HG03342 (cell line): ENCODE measurements at regions not wholly inside any gene's neighbourhood (a gene's known extent, or its start where the extent isn't known, plus 50 kb on each side); places are given as distances from the start of the nearest gene placed in this dataset.

Experiments used
- ATAC-seq: cut with Tn5 transposase; IDR thresholded peaks from one replicate; pipeline ENCODE4 v1.9.1; 2021; ENCODE audit warnings: mild to moderate bottlenecking, moderate library complexity; ENCODE audit not compliant: unreplicated experiment

DNA sequence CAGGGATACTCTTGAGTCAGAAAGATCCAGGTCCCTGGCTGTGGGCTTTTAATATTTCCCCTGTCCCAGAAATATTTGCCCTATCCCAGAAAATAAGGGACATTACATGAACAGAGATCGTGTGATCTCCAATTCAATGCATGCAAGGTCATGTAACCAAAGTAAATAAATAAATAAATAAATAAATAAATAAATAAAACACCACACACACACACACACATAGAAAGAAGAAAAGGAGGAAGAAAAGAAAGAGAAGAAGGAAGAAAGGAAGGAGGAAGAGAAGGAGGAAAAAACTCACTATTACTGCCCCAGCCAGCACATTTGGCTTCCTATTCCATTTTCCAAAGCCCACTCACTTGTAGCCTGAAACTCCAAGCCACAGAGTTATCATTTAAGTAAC, 117.9 kb upstream of the CFAP20DC start:
- ATAC-seq: no peak

DNA sequence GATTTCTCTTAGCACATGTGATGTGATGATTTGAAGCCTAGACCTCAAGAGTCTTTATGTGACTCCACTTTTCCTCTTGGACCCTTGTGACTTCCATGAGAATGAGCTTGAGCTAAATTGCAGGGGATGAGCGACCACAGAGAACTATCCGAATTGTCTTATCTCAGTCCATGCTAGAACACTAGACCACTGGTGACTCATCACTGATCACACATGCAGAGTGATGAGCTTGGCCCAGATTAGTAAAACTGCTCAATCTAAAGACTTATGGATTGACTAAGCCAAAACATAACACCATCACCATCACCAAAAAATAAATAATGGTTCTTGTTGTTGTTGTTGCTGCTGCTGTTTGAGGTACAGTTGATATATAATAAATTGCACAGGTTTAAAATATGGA, 114.1 kb upstream of the CFAP20DC start:
- no peak for ATAC-seq

DNA sequence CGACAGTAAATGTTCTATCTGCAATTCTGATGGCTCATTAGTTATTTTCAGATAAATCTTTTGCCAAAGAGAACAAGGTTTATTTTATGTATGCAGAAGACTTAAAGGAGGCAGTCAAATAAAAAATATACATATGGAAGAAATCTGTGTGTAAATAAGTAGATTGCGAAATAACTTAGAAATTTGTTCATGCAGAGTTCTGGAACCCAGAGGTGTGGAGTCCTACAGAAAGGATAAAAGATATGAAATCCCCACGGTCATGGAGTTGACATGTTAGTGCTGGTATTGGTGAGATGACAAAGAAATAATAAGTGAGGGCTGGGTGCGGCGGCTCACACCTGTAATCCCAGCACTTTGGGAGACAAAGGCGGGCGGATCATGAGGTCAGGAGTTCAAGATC, 111.2 kb upstream of the CFAP20DC start:
- ATAC-seq: no peak

DNA sequence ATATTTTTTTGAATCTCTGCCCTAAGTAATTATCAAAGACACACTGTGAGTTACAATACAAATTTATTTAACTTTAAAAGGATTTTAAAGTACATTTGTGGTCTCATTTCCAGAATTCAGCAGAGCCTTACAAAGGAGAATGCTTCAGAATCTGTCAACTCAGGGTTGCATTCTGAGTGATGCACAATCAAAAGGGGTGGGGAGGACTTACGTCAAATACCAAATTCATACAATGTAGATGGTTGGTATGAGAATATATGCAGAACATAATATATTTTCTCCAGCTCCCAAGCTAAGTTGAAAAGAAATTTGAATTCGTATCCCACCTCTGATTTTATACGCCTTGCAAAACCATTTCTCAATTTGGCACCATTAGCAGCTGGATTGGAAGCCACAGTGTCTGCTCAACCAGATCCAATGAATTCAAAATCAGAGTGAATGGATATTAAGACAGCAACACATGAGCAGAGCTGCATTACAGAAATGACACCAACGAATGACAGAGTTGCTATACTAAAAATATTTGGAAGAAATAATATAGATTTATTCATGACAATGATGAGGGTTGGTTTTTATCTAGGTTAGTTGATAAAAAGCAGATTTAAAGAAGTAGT, 110.4 kb upstream of the CFAP20DC start:
- no peak for ATAC-seq

DNA sequence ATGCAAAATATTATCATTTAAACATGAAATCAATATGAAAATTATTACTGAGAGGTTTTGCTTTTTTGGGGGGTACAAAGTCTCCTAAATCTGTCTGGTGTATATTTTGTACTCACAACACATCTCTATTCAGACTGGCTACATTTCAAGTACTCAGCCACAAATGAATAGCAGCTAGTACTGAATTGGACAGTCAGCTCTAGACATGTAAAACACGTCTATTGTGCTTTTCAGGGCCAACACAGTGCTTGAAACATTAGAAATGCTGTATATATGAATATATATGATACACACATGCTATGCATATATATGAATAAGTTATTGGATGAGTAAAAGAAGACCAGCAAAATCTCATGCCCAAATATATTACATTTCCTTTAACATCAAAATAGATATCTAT, 103.8 kb upstream of the CFAP20DC start:
- no peak for ATAC-seq

DNA sequence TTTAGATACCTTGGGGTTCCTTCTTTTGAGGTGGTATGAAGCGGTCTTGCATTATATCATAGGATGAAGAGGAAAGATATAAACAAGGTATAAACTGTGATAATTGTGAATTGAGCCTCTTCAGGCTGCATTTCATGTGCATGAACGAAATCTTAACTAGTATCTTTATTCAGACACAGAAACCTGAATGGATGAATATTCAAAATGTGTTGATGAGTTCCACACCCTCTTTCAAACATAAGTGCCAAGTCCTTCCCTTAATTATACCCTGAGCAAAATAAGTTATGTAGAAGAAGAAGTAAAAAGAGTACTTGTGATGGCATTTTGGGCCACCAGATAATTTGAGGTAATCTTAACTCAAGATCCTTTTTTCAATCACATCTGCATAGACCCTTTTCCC, 103.1 kb upstream of the CFAP20DC start:
- ATAC-seq: no peak

DNA sequence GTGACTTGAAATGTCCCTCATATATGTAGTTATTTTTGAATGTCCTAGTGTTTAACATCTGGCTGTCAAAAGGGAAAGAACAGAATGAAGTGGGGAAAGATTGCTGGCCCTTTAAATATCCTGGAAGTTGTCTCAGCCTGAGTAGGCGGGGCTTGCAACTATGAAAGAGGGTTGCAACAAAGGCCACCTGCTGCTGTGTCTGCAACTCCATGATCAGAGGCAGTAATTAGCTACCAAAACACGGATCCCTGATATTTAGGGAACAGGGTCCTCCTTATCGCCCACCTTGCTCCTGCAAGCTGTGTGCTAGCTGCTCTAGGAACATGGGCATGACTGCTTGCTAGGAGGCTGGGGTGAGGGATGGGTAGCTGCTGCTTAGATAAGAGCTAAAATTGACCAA, 100.2 kb upstream of the CFAP20DC start:
- ATAC-seq: no peak

DNA sequence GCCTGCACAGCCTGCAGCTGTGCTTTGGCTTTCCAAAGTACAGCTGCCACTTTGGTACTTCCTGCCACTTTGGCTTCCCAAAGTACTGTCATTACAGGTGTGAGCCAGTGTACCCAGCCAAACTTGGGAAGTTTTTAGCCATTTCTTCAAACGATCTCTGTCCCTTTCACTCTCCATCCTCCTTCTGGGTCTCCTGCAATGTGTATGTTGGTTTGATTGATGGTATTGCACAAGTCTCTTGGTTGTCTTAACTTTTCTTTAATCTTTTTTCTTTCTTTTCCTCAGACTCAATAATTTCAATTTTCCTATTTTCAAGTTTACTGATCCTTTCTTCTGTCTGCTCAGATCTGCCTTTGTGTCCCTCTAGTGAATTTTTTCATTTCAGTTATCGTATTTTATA, 99.3 kb upstream of the CFAP20DC start:
- ATAC-seq: no peak

DNA sequence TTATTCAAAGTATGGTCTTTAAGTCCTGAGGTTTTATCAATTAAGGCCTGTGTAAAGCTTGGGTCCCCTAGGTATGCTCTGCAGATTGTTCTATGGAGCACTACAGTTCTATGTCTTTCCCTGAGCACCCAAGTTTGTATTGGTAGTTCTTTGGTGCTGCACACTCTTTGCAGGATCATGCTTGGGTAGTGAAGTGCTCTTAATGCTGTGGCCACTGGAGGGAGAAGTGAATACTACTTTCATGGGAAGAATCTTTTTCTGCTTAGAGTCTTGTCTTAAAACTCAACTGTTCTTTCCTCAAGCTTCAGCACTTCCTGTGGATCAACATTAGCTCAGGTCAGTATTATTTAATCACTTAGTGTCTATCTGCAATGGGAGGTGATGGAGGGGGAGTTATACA, 93.6 kb upstream of the CFAP20DC start:
- ATAC-seq: no peak

DNA sequence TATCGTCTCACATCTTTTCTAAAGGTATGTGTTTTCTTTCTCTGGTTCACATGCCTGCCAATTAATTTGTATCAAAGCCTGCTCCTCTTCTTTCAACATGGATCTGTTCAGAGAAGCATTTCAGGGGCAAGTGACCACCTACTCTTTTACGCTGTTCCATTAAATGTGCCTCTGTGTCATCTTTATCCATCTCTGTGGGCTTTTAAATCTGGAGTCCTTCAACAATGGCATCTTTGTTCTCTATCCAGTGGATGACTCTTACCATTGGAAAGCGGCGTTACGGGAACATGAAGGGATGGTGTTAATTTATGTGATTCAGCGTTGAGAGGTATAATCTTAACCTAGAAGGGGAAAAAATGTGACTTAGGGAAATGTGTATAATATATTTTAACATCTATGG, 92.7 kb upstream of the CFAP20DC start:
- no peak for ATAC-seq

DNA sequence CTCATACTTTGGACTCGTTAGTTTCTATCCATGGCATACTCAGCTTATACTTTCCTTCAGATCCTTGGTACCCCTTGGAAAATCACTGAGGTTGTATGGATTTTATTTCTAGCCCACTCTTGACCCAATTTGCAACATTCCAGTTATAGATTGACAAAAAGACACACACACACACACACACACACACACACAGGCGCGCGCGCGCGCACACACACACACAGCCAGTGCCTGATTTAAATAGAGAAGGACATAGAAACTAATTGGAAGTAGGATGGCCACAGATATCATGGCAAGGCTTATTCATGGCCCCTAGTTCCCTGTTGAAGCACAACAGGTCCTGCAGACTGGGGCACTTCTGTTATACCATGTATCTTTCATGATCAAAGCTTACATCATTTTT, 89.1 kb upstream of the CFAP20DC start:
- no peak for ATAC-seq

DNA sequence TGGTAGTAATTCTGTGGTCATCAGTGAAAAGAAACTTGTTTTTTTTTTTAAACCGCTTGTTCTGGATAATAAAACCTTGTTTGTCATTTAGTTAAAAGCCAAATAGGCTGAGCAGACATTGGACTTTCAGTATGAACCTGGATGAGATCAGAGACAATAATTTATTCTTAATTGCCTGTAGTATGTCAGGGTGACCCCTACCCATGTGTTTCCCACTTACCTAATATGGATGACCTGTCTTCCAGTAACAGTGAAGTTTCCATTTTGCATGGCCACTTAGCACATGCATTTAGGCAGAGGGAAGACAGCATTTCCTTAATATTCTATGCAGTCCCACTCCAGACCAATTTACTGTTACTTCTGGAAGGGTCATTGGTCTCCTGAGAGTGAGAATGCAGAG, 87.6 kb upstream of the CFAP20DC start:
- ATAC-seq: no peak

DNA sequence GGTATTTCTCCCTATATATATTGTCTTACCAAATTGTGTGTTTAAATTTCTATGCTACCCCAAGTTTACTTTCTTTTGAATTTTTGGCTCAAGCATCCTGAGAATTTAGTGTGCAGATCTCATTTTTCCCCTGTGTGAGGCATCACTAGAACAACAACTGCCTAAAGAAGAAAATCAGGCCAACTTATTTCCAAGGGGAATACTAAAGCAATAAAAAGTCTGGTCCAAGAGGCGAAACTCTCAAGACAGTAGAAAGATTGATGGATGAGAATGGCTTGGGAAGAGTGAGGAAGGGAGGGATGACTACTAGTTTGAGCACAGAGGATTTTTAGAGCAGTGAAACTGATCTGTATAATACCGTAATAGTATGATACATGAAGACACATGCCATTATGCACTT, 86.3 kb upstream of the CFAP20DC start:
- ATAC-seq: no peak

DNA sequence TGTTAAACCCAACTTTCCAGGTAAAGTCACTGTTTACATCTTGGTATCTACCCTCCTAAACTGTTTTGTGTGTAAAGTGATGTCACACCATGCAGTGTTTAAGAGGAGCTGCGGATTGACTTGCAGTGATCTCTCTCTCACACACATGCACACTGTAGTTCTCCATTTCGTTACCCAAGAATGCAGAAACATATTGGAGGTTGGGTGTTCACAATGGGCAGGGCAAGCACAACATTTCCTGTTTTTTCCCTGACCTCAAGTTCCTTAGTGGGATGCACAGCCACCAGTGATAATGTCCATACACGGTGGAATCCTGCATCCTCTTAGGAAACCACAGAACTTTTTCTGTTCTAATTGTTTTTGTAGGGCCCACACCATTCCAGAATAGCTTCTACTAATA, 85.3 kb upstream of the CFAP20DC start:
- no peak for ATAC-seq

DNA sequence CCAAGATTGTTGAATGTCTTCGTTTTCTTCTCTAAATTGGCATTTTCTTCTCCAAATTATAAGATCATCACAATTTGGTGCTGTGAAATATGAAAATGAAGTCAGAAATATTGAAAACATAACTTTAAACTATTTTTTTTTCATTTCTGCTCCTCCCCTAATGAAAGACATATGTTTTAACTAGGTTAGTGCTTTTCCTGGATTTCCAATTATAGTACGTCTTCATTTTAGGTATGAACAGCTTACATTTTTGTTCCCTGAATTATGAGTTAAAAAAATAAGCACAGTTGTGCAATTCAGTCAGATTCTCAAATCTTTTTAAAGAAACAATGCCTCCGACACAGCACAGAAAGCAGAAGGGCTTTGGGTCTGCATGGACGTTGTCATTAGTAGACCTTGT, 83.5 kb upstream of the CFAP20DC start:
- no peak for ATAC-seq

DNA sequence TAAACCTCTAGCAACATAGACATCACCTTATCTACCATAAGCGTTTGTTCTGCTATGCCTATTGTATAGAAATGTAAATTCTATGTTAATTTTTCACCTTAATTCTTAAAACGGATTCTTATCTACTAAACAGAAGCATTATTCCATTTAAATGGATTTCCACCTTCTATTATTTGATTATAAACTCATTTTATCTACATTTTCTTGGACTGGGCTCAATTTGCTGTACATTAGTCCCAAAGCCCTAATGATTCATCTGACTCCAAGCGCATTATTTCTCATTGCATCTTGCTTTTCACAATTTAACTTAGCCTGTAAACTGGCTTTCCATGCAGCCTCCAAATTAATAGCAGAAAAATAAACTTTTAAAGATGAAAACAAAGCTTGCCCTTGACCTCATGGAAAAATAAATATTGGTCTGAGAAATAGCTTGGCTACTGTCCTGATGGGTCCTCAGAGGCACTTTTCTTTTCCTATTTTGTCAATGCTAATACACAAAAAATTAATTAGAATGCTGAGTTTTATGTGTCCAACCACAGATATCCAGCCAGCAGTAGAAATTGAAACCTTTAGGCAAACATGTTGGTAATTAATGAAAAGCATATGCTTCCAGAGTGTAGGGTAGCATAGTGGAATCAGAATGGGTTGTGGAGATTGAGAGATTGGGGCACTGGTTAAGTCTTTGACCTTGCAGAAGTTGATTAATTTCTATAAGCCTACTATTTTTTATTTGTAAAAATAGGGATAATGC, 81.4 kb upstream of the CFAP20DC start:
- no peak for ATAC-seq

DNA sequence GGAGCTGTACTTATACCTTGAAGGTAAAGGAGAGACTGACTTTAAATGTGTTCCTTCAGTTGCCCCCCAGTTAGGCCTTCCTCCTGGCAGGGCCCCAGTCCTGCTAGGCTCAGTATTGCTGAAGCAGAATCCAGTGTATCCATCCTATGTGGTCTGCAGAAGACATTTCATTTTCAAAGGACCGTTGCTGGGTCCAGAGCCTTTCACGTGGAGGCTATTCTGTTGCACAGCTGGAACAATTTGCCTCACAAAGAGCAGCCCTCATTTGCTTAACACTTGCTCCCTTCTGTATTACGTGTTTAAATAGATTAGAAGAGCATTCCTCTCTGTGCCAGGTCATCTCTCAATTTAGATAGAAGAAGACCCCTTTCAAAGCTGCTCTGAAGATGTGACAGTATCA, 78.9 kb upstream of the CFAP20DC start:
- no peak for ATAC-seq

DNA sequence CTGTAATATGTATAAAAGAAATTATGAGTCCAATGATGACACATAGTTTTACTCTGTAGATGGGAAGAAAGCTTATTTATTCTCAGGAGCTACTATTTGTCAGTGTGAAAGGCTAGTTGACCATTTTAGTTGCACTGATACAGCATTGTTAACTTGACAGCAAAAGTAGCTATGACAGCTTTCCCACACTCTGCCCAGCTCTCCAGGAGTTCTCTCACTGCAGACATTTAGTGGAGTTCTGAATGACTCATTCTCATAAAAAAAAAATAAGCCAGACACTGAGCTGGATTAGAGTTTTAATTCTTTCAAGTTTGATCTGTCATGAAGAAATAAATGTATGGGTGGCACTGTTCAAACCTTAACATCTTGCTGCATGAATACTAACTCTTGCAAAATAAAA, 77.2 kb upstream of the CFAP20DC start:
- no peak for ATAC-seq

DNA sequence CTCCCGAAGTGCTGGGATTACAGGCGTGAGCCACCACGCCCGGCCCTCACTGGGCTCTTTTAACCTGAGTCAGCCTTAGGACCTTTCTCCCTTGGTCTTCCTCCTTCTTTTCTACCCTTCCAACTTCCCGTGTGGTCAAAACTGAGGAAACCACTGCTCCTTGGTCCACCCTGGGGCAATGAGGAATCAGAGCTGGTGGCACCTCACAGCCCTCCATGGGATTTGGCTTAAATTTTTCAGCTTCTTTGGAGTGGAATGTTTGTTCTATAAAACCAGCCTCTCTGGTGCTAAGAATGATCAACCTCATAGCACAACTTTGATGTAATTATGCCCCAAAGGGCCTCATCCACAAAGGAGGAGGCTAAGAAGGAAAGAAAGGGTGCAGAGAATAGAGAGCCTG, 76.6 kb upstream of the CFAP20DC start:
- no peak for ATAC-seq

DNA sequence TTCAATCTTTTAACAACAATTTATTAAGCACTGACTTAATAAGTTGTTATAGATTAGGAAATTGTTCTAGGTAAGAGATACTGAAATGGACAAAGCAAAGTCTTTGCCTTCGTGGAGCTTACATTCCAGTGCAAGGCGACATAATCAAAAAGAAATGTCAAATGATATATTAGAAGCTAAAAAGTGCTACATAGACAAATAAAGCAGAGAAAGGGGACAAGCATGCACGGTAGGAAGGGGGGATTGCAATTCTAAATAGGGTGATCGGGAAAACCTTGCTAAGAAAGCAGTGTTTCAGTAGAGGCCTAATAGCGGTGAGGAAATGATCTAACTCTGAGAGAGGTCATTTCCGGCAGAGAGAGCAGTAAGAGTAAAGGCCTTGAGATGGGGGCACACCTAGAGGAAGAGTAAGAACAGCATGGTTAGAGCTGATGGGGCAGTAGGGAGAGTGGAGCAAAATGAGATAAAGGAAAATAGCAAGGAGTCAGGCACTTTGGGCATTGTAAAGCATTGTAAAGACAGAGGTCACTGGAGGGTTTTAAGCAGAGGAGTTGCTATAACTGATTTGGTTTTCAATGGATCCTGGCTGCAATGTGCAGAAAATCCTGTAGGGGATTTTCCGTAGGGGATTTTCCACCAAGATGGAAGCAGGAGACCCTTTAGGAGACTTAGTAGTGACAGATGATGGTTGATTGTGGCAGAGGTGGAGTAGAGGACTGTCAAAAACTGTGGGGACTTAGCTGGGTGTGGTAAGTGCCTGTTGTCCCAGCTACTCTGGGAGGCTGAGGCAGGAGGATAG, 71.7 kb upstream of the CFAP20DC start:
- no peak for ATAC-seq

DNA sequence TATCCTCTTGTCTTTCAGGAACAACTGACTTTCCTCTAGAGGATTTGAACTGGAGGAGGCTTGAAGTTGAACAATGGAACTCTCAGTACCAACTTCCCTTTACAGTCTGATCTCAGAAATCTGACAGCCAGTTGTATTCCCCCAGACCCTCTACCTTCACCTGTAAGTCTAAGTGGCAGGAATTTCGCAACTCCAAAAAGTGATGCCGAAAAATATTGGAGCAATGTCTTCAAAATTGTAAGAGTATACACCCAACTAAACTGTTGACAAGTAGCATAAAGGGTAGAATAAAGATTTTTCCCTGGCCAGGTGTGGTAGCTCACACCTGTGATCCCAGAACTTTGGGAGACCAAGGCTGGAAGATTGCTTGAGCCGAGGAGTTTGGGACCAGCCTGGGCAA, 69.1 kb upstream of the CFAP20DC start:
- ATAC-seq: no peak

DNA sequence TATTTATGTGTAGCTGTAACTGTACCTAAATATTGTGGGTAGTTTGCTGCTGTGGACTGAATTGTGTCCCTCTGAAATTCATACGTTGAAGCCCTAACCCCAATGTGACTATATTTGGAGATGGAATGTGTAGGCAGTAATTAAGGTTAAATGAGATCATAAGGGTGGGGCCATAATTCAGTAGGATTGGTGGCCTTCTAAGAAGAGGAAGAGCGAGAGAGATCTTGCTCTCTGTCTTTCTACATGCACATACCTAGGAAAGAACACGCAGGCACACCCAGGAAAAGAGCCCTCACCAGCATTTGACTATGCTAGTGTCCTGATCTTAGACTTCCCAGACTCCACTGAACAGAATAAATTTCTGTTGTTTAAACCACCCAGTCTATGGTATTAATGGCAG, 67.6 kb upstream of the CFAP20DC start:
- no peak for ATAC-seq
